Endothelial cell of umbilical vein (primary cell): ENCODE measurements at regions not wholly inside any gene's neighbourhood (a gene's known extent, or its start where the extent isn't known, plus 50 kb on each side); places are given as distances from the start of the nearest gene placed in this dataset.

Experiments used
- BruUV-seq: library from RNA; stranded (reverse); fragments of 400-500 nt; replicated peaks from 2 replicates; lab custom pipeline; 2021; lab: Mats Ljungman, UMichigan
- CTCF ChIA-PET: fragments of 300-600, 350-600 bp; sonication (Branson Sonifier 250); formaldehyde crosslinking; loops from one replicate; lab custom pipeline; 2021; ENCODE audit warnings: antibody characterized with exemption, inconsistent platforms; lab: Charles Lee
- POLR2A ChIA-PET: fragments of 300-600, 350-600 bp; sonication (Branson Sonifier 250); formaldehyde crosslinking; loops from one replicate; lab custom pipeline; 2021; ENCODE audit warnings: antibody characterized with exemption, inconsistent platforms; lab: Charles Lee
- DNase-seq: peaks from one replicate; pipeline ENCODE4 v3.0.0-alpha.2; 2011; ENCODE audit warnings: low read depth, low spot score
- FAIRE-seq: peaks from 2 replicates; lab custom pipeline; 2011; peaks lifted over from hg19 to GRCh38; lab: Jason Lieb, UNC
- H2AFZ ChIP-seq: 2 replicates; pipeline ENCODE4 v1.6.0; 2012; ENCODE audit warnings: low read depth, low read length, control low read depth, inconsistent platforms
- H3K27ac ChIP-seq: 2 replicates; pipeline ENCODE4 v1.5.1; 2011; ENCODE audit warnings: low read depth, mild to moderate bottlenecking, control low read depth, low read length, moderate library complexity; ENCODE audit not compliant: insufficient read depth
- H3K27me3 ChIP-seq, 2 experiments: 2 replicates each; pipeline versions ENCODE4 v1.6.0 to v1.6.1; 2011; ENCODE audit warnings: low read length in 2 of 2, mixed read lengths in 1 of 2; ENCODE audit not compliant: control insufficient read depth in 2 of 2, insufficient read depth in 2 of 2
- H3K36me3 ChIP-seq, 2 experiments: 2 replicates in 1 of 2; 3 replicates in 1 of 2; pipeline ENCODE4 v1.5.1; 2011; ENCODE audit warnings: low read length in 2 of 2, mild to moderate bottlenecking in 1 of 2, moderate library complexity in 1 of 2; ENCODE audit not compliant: control insufficient read depth in 2 of 2, insufficient read depth in 2 of 2; ENCODE audit errors: extremely low read depth in 1 of 2
- H3K4me1 ChIP-seq: 3 replicates; pipeline ENCODE4 v1.5.1; 2011; ENCODE audit warnings: mild to moderate bottlenecking, low read length; ENCODE audit not compliant: control insufficient read depth, insufficient read depth; ENCODE audit errors: extremely low read depth
- H3K4me2 ChIP-seq: 2 replicates; pipeline ENCODE4 v1.6.1; 2011; ENCODE audit warnings: low read length, control low read depth, mixed read lengths; ENCODE audit not compliant: insufficient read depth
- H3K4me3 ChIP-seq, 3 experiments: fragments of 200-600 bp in 1 of 3; sonication (generic), shearing (Covaris generic) in 1 of 3; replicated peaks in 1 of 3; 2 replicates each; pipeline ENCODE4 v1.5.1; 2011 to 2016; ENCODE audit warnings: control low read depth in 3 of 3, low read length in 3 of 3, mild to moderate bottlenecking in 2 of 3, inconsistent platforms in 1 of 3, low read depth in 1 of 3, moderate library complexity in 1 of 3; ENCODE audit not compliant: insufficient read depth in 1 of 3
- H3K79me2 ChIP-seq: 2 replicates; pipeline ENCODE4 v1.6.0; 2012; ENCODE audit warnings: low read length, inconsistent platforms; ENCODE audit not compliant: control insufficient read depth, insufficient read depth
- H3K9ac ChIP-seq: replicated peaks from 2 replicates; pipeline ENCODE3; 2011; ENCODE audit warnings: low read length, control low read depth; ENCODE audit not compliant: insufficient read depth; ENCODE audit errors: extremely low read depth
- H3K9me1 ChIP-seq: replicated peaks from 3 replicates; pipeline ENCODE4 v1.6.0; 2011; ENCODE audit warnings: mild to moderate bottlenecking, low read length; ENCODE audit not compliant: control insufficient read depth, insufficient read depth; ENCODE audit errors: extremely low read depth
- H3K9me3 ChIP-seq: replicated peaks from 2 replicates; pipeline ENCODE4 v1.5.1; 2012; ENCODE audit warnings: low read length, inconsistent platforms; ENCODE audit not compliant: control insufficient read depth, insufficient read depth
- H4K20me1 ChIP-seq: replicated peaks from 2 replicates; pipeline ENCODE3; 2011; ENCODE audit warnings: mild to moderate bottlenecking, low read length; ENCODE audit not compliant: control insufficient read depth, insufficient read depth; ENCODE audit errors: extremely low read depth
- CTCF ChIP-seq, 2 donors: IDR thresholded peaks; 1 replicate in 1 of 2; 2 replicates in 1 of 2; pipeline ENCODE4 v1.5.1; 2011; ENCODE audit warnings: low read length in 2 of 2, mild to moderate bottlenecking in 2 of 2, moderate library complexity in 2 of 2, control low read depth in 1 of 2, inconsistent platforms in 1 of 2, low read depth in 1 of 2; ENCODE audit not compliant: insufficient read depth in 1 of 2; ENCODE audit errors: extremely low read depth in 1 of 2
- EZH2 ChIP-seq: IDR thresholded peaks from 2 replicates; pipeline ENCODE4 v1.6.1; 2012; ENCODE audit warnings: borderline replicate concordance, low read depth, mild to moderate bottlenecking, moderate library complexity, low read length, inconsistent platforms; ENCODE audit not compliant: severe bottlenecking
- FOS ChIP-seq: IDR thresholded peaks from 2 replicates; pipeline ENCODE4 v1.6.1; 2011; ENCODE audit warnings: mild to moderate bottlenecking, low read length, moderate library complexity, borderline replicate concordance; ENCODE audit not compliant: insufficient read depth
- GATA2 ChIP-seq: IDR thresholded peaks from 2 replicates; pipeline ENCODE4 v1.7.0; 2011; ENCODE audit warnings: low read depth, mild to moderate bottlenecking, moderate library complexity, mixed read lengths, low read length; ENCODE audit not compliant: insufficient read length, insufficient read depth
- JUN ChIP-seq: IDR thresholded peaks from 2 replicates; pipeline ENCODE4 v1.6.1; 2011; ENCODE audit warnings: borderline replicate concordance, low read depth; ENCODE audit not compliant: insufficient read length, insufficient read depth
- MAX ChIP-seq: IDR thresholded peaks from 2 replicates; pipeline ENCODE4 v1.6.1; 2011; ENCODE audit not compliant: insufficient read depth, insufficient read length
- MYC ChIP-seq: IDR thresholded peaks from one replicate; pipeline ENCODE4 v1.6.1; 2011; ENCODE audit warnings: mild to moderate bottlenecking, low read depth, low read length
- POLR2A ChIP-seq: IDR thresholded peaks from 2 replicates; pipeline ENCODE4 v1.6.1; 2012; ENCODE audit warnings: low read depth, mild to moderate bottlenecking, control low read depth, low read length
- POLR2AphosphoS5 ChIP-seq: IDR thresholded peaks from 2 replicates; pipeline ENCODE4 v1.6.1; 2012; ENCODE audit warnings: low read depth, mild to moderate bottlenecking, control low read depth, low read length, moderate library complexity; ENCODE audit not compliant: insufficient read depth
- dilution Hi-C: fragments of 300-500 bp; cut with MboI; formaldehyde crosslinking; loops from one replicate; pipeline ENCODE4 v1.15.0; 2019; ENCODE audit warnings: low sequenced_read_pairs; ENCODE audit not compliant: extremely low pct_ligation_motif_present
- intact Hi-C: fragments of 100-400 bp; cut with micrococcal nuclease; formaldehyde crosslinking; loops from one replicate; pipeline ENCODE4 v1.10.0; 2022

GRCh38 chr7:159227433-159227832, 82.8 kb upstream of the VIPR2 start:
- Histone ChIP-seq H3K4me2 (no peak overlapping the region), H3K9me1 (no peaks in the 10 kb centered on the region), H3K36me3 (no peaks in the 10 kb centered on the region), H3K27ac (no peak overlapping the region), H3K9ac (no peak overlapping the region), H3K79me2 (no peaks in the 10 kb centered on the region), H3K4me1 (no peaks in the 10 kb centered on the region), H3K27me3 (no peaks in the 10 kb centered on the region), H3K4me3 (no peak overlapping the region), H2AFZ (no peak overlapping the region), H4K20me1 (no peaks in the 10 kb centered on the region), H3K9me3 (peaks cover 4% of the 10 kb centered on the region)
- intact Hi-C loops: no loop called here
- BruUV-seq: no TSS peak
- CTCF ChIA-PET: no interaction called here
- TF ChIP-seq MAX (no peak), POLR2A (no peak), POLR2AphosphoS5 (no peak), EZH2 (no peak), JUN (no peak), MYC (no peak), FOS (no peak), GATA2 (no peak), CTCF (IDR thresholded peaks at IDR 0.05; ENCODE audit: extremely low read depth in 1 of 2, insufficient read depth in 1 of 2, low read depth in 1 of 2, low read length in 2 of 2) (no peak)
- DNase-seq (no peak), FAIRE-seq (no peak)
- dilution Hi-C loops: no loop called here
- POLR2A ChIA-PET: no interaction called here
